ENCODE measurements at regions not wholly inside any gene's neighbourhood (a gene's known extent, or its start where the extent isn't known, plus 50 kb on each side); places are given as distances from the start of the nearest gene placed in this dataset.

DNA sequence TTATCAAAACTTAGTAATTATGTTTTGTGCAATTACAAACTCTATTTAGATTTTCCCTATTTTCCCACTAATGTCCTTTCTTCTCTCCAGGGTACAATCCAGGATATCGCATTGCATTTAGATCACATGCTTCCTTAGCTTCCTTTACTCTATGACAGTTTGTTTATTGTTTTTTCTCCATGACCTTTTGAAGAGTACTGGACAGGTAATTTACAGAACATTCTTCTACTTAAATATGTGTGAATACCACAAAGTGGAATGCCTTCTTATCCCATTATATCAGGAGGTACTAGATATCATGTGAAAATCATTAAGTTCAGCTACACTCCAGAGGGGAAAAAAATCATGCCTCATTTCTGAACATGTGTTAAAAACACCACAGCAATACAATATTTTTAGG lies 776.6 kb upstream of the CDH9 start:
- no peaks in the 10 kb centered on the region for H3F3A ChIP-seq (ENCODE audit: control insufficient read depth, insufficient read depth)
- no peaks in the 10 kb centered on the region for H3K9me3 ChIP-seq (ENCODE audit: control insufficient read depth, insufficient read depth, low read length)
- no peaks in the 10 kb centered on the region for H4K20me1 ChIP-seq (ENCODE audit: control insufficient read depth, insufficient read depth, low read depth, low read length)
- no peaks in the 10 kb centered on the region for H3K27me3 ChIP-seq (ENCODE audit: control insufficient read depth, low read length)
- no peaks in the 10 kb centered on the region for H3K4me1 ChIP-seq (ENCODE audit: control insufficient read depth, low read length)
- H3K79me2 ChIP-seq (ENCODE audit: control insufficient read depth, low read length): no peaks in the 10 kb centered on the region
- no peak overlapping the region for H3K4me3 ChIP-seq (ENCODE audit: low read length)
- no peaks in the 10 kb centered on the region for H3K36me3 ChIP-seq (ENCODE audit: control insufficient read depth, low read length)
- H3K27ac ChIP-seq (ENCODE audit: low read depth, low read length): no peak overlapping the region
- no peak overlapping the region for H3K4me2 ChIP-seq (ENCODE audit: low read length)
- no peak for TF ChIP-seq CTCF (IDR thresholded peaks at IDR 0.05; ENCODE audit: low read depth, low read length, poor library complexity, severe bottlenecking)
- TF ChIP-seq EZH2phosphoT487 (IDR thresholded peaks at IDR 0.05; ENCODE audit: borderline replicate concordance, low read length): no peak
- no peaks in the 10 kb centered on the region for H3K9me2 ChIP-seq (replicated peaks; ENCODE audit: control insufficient read depth, low read length)

- TF ChIP-seq CTCF (IDR thresholded peaks at IDR 0.05; ENCODE audit: low read depth, low read length, poor library complexity, severe bottlenecking): no peak
- no peak for TF ChIP-seq EZH2phosphoT487 (IDR thresholded peaks at IDR 0.05; ENCODE audit: borderline replicate concordance, low read length)
- Histone ChIP-seq H3K4me3 (ENCODE audit: low read length) (no peak overlapping the region), H3K27ac (ENCODE audit: low read depth, low read length) (no peak overlapping the region), H3K4me2 (ENCODE audit: low read length) (no peak overlapping the region), H3F3A (ENCODE audit: control insufficient read depth, insufficient read depth) (no peaks in the 10 kb centered on the region), H3K27me3 (ENCODE audit: control insufficient read depth, low read length) (no peaks in the 10 kb centered on the region), H3K79me2 (ENCODE audit: control insufficient read depth, low read length) (no peaks in the 10 kb centered on the region), H3K9me3 (ENCODE audit: control insufficient read depth, insufficient read depth, low read length) (no peaks in the 10 kb centered on the region), H3K4me1 (ENCODE audit: control insufficient read depth, low read length) (no peaks in the 10 kb centered on the region), H3K36me3 (ENCODE audit: control insufficient read depth, low read length) (no peaks in the 10 kb centered on the region), H4K20me1 (ENCODE audit: control insufficient read depth, insufficient read depth, low read depth, low read length) (no peaks in the 10 kb centered on the region), H3K9me2 (replicated peaks; ENCODE audit: control insufficient read depth, low read length) (no peaks in the 10 kb centered on the region)
Observed at GRCh38 chr5:27814286-27814685, 775.9 kb upstream of the CDH9 start.

DNA sequence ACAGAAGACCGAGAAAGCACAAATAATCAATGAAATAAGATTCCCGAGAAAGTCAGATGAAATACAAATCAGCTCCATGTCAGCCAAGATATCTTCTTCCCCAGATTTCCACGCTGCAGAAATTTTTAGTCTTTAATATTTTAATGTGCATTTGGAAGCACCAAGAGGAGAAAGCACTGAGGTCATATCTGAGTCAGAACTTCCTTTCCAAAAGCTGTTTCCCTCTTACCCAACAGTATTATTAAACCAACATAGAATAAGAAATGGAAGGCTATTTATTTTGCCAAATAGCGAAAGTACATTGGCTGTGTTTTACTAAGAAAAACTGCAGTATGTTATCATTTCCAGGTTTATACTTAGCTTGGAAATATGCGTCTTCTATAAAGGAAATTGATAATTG lies 772.1 kb upstream of the CDH9 start:
- H3F3A ChIP-seq (ENCODE audit: control insufficient read depth, insufficient read depth): no peaks in the 10 kb centered on the region
- no peaks in the 10 kb centered on the region for H3K4me1 ChIP-seq (ENCODE audit: control insufficient read depth, low read length)
- no peaks in the 10 kb centered on the region for H3K36me3 ChIP-seq (ENCODE audit: control insufficient read depth, low read length)
- H3K27ac ChIP-seq (ENCODE audit: low read depth, low read length): no peak overlapping the region
- H3K4me3 ChIP-seq (ENCODE audit: low read length): no peak overlapping the region
- H3K27me3 ChIP-seq (ENCODE audit: control insufficient read depth, low read length): no peaks in the 10 kb centered on the region
- no peaks in the 10 kb centered on the region for H3K9me3 ChIP-seq (ENCODE audit: control insufficient read depth, insufficient read depth, low read length)
- no peak overlapping the region for H3K4me2 ChIP-seq (ENCODE audit: low read length)
- TF ChIP-seq CTCF (IDR thresholded peaks at IDR 0.05; ENCODE audit: low read depth, low read length, poor library complexity, severe bottlenecking): no peak
- TF ChIP-seq EZH2phosphoT487 (IDR thresholded peaks at IDR 0.05; ENCODE audit: borderline replicate concordance, low read length): no peak
- no peaks in the 10 kb centered on the region for H3K79me2 ChIP-seq (ENCODE audit: control insufficient read depth, low read length)
- H4K20me1 ChIP-seq (ENCODE audit: control insufficient read depth, insufficient read depth, low read depth, low read length): no peaks in the 10 kb centered on the region
- no peaks in the 10 kb centered on the region for H3K9me2 ChIP-seq (replicated peaks; ENCODE audit: control insufficient read depth, low read length)

- no peaks in the 10 kb centered on the region; the same call in 1 of the 2 replicates for H3K9me3 ChIP-seq (ENCODE audit: control insufficient read depth, insufficient read depth, low read length)
- H3K4me2 ChIP-seq (ENCODE audit: low read length): no peak overlapping the region
- no peaks in the 10 kb centered on the region for H3F3A ChIP-seq (ENCODE audit: control insufficient read depth, insufficient read depth)
- TF ChIP-seq CTCF (IDR thresholded peaks at IDR 0.05; ENCODE audit: low read depth, low read length, poor library complexity, severe bottlenecking) (no peak), EZH2phosphoT487 (IDR thresholded peaks at IDR 0.05; ENCODE audit: borderline replicate concordance, low read length) (no peak)
- H3K36me3 ChIP-seq (ENCODE audit: control insufficient read depth, low read length): no peaks in the 10 kb centered on the region
- no peaks in the 10 kb centered on the region for H3K79me2 ChIP-seq (ENCODE audit: control insufficient read depth, low read length)
- no peaks in the 10 kb centered on the region for H3K4me1 ChIP-seq (ENCODE audit: control insufficient read depth, low read length)
- no peaks in the 10 kb centered on the region for H3K9me2 ChIP-seq (replicated peaks; ENCODE audit: control insufficient read depth, low read length)
- H3K27ac ChIP-seq (ENCODE audit: low read depth, low read length): no peak overlapping the region
- no peaks in the 10 kb centered on the region for H3K27me3 ChIP-seq (ENCODE audit: control insufficient read depth, low read length)
- no peak overlapping the region for H3K4me3 ChIP-seq (ENCODE audit: low read length)
- H4K20me1 ChIP-seq (ENCODE audit: control insufficient read depth, insufficient read depth, low read depth, low read length): no peaks in the 10 kb centered on the region
Observed at GRCh38 chr5:27797220-27797619, 758.8 kb upstream of the CDH9 start.
